ENCODE measurements at regions not wholly inside any gene's neighbourhood (a gene's known extent, or its start where the extent isn't known, plus 50 kb on each side); places are given as distances from the start of the nearest gene placed in this dataset.
"Not testable (repeated sequence)": the region's sequence is repeated elsewhere in the genome, so short reads cannot be mapped to it uniquely, and the experiment has no call there.

GRCh38 chr2:130251873-130252620, 53.8 kb upstream of the TUBA3E start:
- Histone ChIP-seq H3K4me3 (no peak overlapping the region), H3K27ac (no peak overlapping the region)

GRCh38 chr2:130251535-130251872, 53.3 kb upstream of the TUBA3E start:
- H3K4me3 ChIP-seq: no peak overlapping the region
- no peak overlapping the region for H3K27ac ChIP-seq

- H3K27ac ChIP-seq, H3K4me3 ChIP-seq: not testable (repeated sequence)
Measured at GRCh38 chr2:130248355-130248754, 50.1 kb upstream of the TUBA3E start.
